ENCODE measurements at regions not wholly inside any gene's neighbourhood (a gene's known extent, or its start where the extent isn't known, plus 50 kb on each side); places are given as distances from the start of the nearest gene placed in this dataset.

- peak in 12 of 42 donors; percentile 1 to 50 (median 13) for DNase-seq
- intact Hi-C loops (cut with DNase I), result no loop called here
These were observed 135.3 kb upstream of the BMP2 start for GRCh38 chr20:6632187-6632586.

- intact Hi-C loops (cut with DNase I), result no loop called here
- DNase-seq, result no peak
These were observed 137.0 kb upstream of the BMP2 start for GRCh38 chr20:6630514-6630913.

- DNase-seq, result no peak
- intact Hi-C loops (cut with DNase I), result no loop called here
These were observed 137.9 kb upstream of the BMP2 start for GRCh38 chr20:6629564-6629963.

- intact Hi-C loops (cut with DNase I), result no loop called here
- no peak for DNase-seq
These were observed 140.7 kb upstream of the BMP2 start for GRCh38 chr20:6626805-6627204.

- intact Hi-C loops (cut with DNase I), result no loop called here
These were observed 143.5 kb upstream of the BMP2 start for GRCh38 chr20:6623989-6624388.

GRCh38 chr20:6622041-6622440 is 145.4 kb upstream of the BMP2 start:
- no peak for DNase-seq
- intact Hi-C loops (cut with DNase I), result no loop called here

More at GRCh38 chr20:6623989-6624388, 143.5 kb upstream of the BMP2 start:
- DNase-seq, result no peak

GRCh38 chr20:6618051-6618450 is 149.4 kb upstream of the BMP2 start:
- no peak for DNase-seq
- intact Hi-C loops (cut with DNase I), result no loop called here

- DNase-seq, result no peak
- intact Hi-C loops (cut with DNase I), result no loop called here
These were observed 151.1 kb upstream of the BMP2 start for GRCh38 chr20:6616421-6616820.

GRCh38 chr20:6614836-6615235 is 152.7 kb upstream of the BMP2 start:
- intact Hi-C loops (cut with DNase I), result no loop called here

GRCh38 chr20:6613280-6613861 is 154.1 kb upstream of the BMP2 start:
- intact Hi-C loops (cut with DNase I), result no loop called here
- DNase-seq, result no peak

More at GRCh38 chr20:6614836-6615235, 152.7 kb upstream of the BMP2 start:
- DNase-seq, result no peak

GRCh38 chr20:6612606-6612923 is 154.9 kb upstream of the BMP2 start:
- intact Hi-C loops (cut with DNase I), result no loop called here

GRCh38 chr20:6611911-6612605 is 155.4 kb upstream of the BMP2 start:
- intact Hi-C loops (cut with DNase I), result no loop called here
- no peak for DNase-seq

More at GRCh38 chr20:6612606-6612923, 154.9 kb upstream of the BMP2 start:
- no peak for DNase-seq

GRCh38 chr20:6606651-6607050 is 160.8 kb upstream of the BMP2 start:
- DNase-seq, result no peak
- intact Hi-C loops (cut with DNase I), result no loop called here

- no peak for DNase-seq
- intact Hi-C loops (cut with DNase I), result no loop called here
These were observed 162.2 kb upstream of the BMP2 start for GRCh38 chr20:6605055-6605935.

GRCh38 chr20:6604179-6604578 is 163.3 kb upstream of the BMP2 start:
- intact Hi-C loops (cut with DNase I), result no loop called here

GRCh38 chr20:6599876-6600735 is 167.4 kb upstream of the BMP2 start:
- no peak for DNase-seq

More at GRCh38 chr20:6604179-6604578, 163.3 kb upstream of the BMP2 start:
- no peak for DNase-seq

GRCh38 chr20:6595704-6596103 is 171.8 kb upstream of the BMP2 start:
- no peak for DNase-seq
- intact Hi-C loops (cut with DNase I), result no loop called here

More at GRCh38 chr20:6599876-6600735, 167.4 kb upstream of the BMP2 start:
- intact Hi-C loops (cut with DNase I), result no loop called here

- DNase-seq, result no peak
- intact Hi-C loops (cut with DNase I), result no loop called here
These were observed 176.4 kb upstream of the BMP2 start for GRCh38 chr20:6590891-6591637.

GRCh38 chr20:6588296-6588695 is 179.2 kb upstream of the BMP2 start:
- intact Hi-C loops (cut with DNase I), result no loop called here
- no peak for DNase-seq

Data from head of caudate nucleus (tissue), 42 donors.